ENCODE measurements at regions not wholly inside any gene's neighbourhood (a gene's known extent, or its start where the extent isn't known, plus 50 kb on each side); places are given as distances from the start of the nearest gene placed in this dataset.

GRCh38 chr1:29428997-29429396 lies 192.7 kb downstream of the PTPRU start:
- no peak for TF ChIP-seq RFX5 (IDR thresholded peaks at IDR 0.05)
- no peak for TF ChIP-seq EP300 (IDR thresholded peaks at IDR 0.05)
- no peak for TF ChIP-seq MYC (IDR thresholded peaks at IDR 0.05; ENCODE audit: borderline replicate concordance, low read length)
- no peak for TF ChIP-seq SREBF2 (IDR thresholded peaks at IDR 0.05)
- TF ChIP-seq CHD4 (IDR thresholded peaks at IDR 0.05; ENCODE audit: borderline replicate concordance), result no peak
- TF ChIP-seq KDM5A (IDR thresholded peaks at IDR 0.05), result no peak
- DNase-seq (ENCODE audit: low read depth in 1 of 2, low spot score in 1 of 2) (no peak), ATAC-seq (no peak), FAIRE-seq (no peak)
- Histone ChIP-seq H3K4me3 (no peak overlapping the region), H3K4me1 (no peaks in the 10 kb centered on the region), H3K27ac (no peak overlapping the region), H3K4me2 (no peak overlapping the region), H3K9me3 (no peaks in the 10 kb centered on the region)
- 8% methylated on average over 4 of the region's 4 CpGs for WGBS (ENCODE audit: missing lambda C conversion rate)
- ChIA-PET CTCF (no interaction called here), POLR2A (no interaction called here)

DNA sequence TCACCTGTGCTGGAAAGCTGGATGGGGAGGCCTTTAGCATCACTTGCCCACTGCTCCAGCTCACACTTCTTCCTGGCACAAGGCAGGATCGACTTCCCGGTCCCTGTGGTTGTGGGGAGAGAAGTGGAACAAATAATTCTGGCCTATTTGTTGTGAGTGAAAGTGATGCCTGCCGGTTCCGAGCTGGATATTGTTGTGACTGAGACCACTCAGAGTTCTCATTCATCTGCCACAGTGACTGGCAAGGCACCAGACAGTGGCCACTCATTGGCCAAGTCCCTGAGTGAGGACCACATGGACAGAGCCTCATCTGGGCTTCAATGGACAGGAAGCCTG lies 191.9 kb downstream of the PTPRU start:
- CTCF ChIA-PET, result no interaction called here
- no peaks in the 10 kb centered on the region for H3K9me3 ChIP-seq
- ATAC-seq (no peak), FAIRE-seq (no peak), DNase-seq (ENCODE audit: low read depth in 1 of 2, low spot score in 1 of 2) (no peak)
- POLR2A ChIA-PET, result no interaction called here
- no peaks in the 10 kb centered on the region for H3K4me1 ChIP-seq
- 0% methylated on average over 4 of the region's 4 CpGs for WGBS (ENCODE audit: missing lambda C conversion rate)
- no peak overlapping the region for H3K27ac ChIP-seq
- H3K4me3 ChIP-seq, result no peak overlapping the region
- no peak overlapping the region for H3K4me2 ChIP-seq
- TF ChIP-seq HOXB5 (CRISPR knock-in tag; IDR thresholded peaks at IDR 0.05) (no peak), TFCP2L1 (CRISPR knock-in tag; IDR thresholded peaks at IDR 0.05) (no peak), HEYL (CRISPR knock-in tag; IDR thresholded peaks at IDR 0.05) (no peak), MYC (IDR thresholded peaks at IDR 0.05; ENCODE audit: borderline replicate concordance, low read length) (no peak), ZC3H11A (IDR thresholded peaks at IDR 0.05) (no peak), TP53 (CRISPR knock-in tag; IDR thresholded peaks at IDR 0.05) (no peak), CHD4 (IDR thresholded peaks at IDR 0.05; ENCODE audit: borderline replicate concordance) (no peak), ZSCAN20 (CRISPR knock-in tag; IDR thresholded peaks at IDR 0.05) (no peak), MAZ (IDR thresholded peaks at IDR 0.05; ENCODE audit: borderline replicate concordance, low read depth, low read length) (no peak), KDM1A (IDR thresholded peaks at IDR 0.05; ENCODE audit: low read depth) (no peak), EP300 (IDR thresholded peaks at IDR 0.05) (no peak), FOXS1 (CRISPR knock-in tag; IDR thresholded peaks at IDR 0.05) (no peak), E2F6 (IDR thresholded peaks at IDR 0.05; ENCODE audit: borderline replicate concordance, low read depth) (no peak), HOXA7 (CRISPR knock-in tag; IDR thresholded peaks at IDR 0.05) (no peak), POLR2AphosphoS2 (conservative IDR thresholded peaks at IDR 0.05; ENCODE audit: low read length) (no peak), FOSL2 (IDR thresholded peaks at IDR 0.05) (no peak), FOSL2 (CRISPR knock-in tag; IDR thresholded peaks at IDR 0.05) (no peak)
- TF ChIP-seq, protein P1, sequence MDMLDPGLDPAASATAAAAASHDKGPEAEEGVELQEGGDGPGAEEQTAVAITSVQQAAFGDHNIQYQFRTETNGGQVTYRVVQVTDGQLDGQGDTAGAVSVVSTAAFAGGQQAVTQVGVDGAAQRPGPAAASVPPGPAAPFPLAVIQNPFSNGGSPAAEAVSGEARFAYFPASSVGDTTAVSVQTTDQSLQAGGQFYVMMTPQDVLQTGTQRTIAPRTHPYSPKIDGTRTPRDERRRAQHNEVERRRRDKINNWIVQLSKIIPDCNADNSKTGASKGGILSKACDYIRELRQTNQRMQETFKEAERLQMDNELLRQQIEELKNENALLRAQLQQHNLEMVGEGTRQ (IDR thresholded peaks at IDR 0.05), result no peak
- TF ChIP-seq, protein P2, sequence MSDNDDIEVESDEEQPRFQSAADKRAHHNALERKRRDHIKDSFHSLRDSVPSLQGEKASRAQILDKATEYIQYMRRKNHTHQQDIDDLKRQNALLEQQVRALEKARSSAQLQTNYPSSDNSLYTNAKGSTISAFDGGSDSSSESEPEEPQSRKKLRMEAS (IDR thresholded peaks at IDR 0.05), result no peak
- TF ChIP-seq, protein P3, sequence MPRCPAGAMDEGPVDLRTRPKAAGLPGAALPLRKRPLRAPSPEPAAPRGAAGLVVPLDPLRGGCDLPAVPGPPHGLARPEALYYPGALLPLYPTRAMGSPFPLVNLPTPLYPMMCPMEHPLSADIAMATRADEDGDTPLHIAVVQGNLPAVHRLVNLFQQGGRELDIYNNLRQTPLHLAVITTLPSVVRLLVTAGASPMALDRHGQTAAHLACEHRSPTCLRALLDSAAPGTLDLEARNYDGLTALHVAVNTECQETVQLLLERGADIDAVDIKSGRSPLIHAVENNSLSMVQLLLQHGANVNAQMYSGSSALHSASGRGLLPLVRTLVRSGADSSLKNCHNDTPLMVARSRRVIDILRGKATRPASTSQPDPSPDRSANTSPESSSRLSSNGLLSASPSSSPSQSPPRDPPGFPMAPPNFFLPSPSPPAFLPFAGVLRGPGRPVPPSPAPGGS (IDR thresholded peaks at IDR 0.05), result no peak

DNA sequence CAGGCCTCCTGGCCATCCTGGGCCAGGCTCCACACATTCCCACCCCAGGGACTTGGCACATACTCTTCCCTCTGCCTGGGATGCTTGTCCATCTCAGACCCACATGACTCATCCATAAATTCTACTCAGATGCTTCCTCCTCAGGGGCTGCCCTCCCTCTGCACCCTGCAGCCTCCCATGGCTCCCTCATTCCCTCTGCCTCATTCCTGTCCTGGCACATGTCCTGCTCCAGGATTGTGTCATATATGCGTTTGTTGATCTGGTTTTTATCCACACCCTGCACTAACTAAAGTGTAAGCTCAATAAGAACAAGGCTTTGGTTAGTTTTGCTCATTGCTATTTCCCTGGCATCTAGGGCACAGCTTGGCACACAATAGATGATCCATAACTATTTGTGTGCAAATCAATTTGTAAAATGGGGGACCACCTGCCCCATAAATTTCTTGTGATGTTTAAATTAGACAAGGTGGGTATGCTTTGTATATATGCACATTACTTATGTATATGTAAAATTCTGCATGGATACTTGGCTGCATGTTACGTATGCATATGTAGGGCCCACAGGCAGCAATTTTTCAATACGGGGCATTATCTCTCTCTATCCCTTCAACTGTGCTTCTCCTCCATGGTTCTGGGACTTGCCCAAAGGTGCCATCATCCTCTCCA lies 191.4 kb downstream of the PTPRU start:
- ChIA-PET CTCF (no interaction called here), POLR2A (no interaction called here)
- no peak for DNase-seq (ENCODE audit: low read depth in 1 of 2, low spot score in 1 of 2)
- Histone ChIP-seq H3K4me3 (no peak overlapping the region), H3K4me2 (no peak overlapping the region), H3K4me1 (no peaks in the 10 kb centered on the region), H3K9me3 (no peaks in the 10 kb centered on the region), H3K27ac (no peak overlapping the region)
- no peak for FAIRE-seq
- no peak for ATAC-seq
- TF ChIP-seq RFX5 (IDR thresholded peaks at IDR 0.05) (no peak), CBX8 (IDR thresholded peaks at IDR 0.05) (no peak), BHLHE40 (IDR thresholded peaks at IDR 0.05; ENCODE audit: low read depth, low read length) (no peak), NFE2L2 (conservative IDR thresholded peaks at IDR 0.05; ENCODE audit: low read length) (no peak), CHD2 (IDR thresholded peaks at IDR 0.05; ENCODE audit: low read length, partially characterized antibody) (no peak), EHMT2 (IDR thresholded peaks at IDR 0.05; ENCODE audit: low read depth) (no peak), CHD4 (IDR thresholded peaks at IDR 0.05; ENCODE audit: borderline replicate concordance) (no peak), RARB (CRISPR knock-in tag; IDR thresholded peaks at IDR 0.05) (no peak)
- 56% methylated on average over 3 of the region's 3 CpGs for WGBS (ENCODE audit: missing lambda C conversion rate)
